H9 (cell line): ENCODE measurements at regions not wholly inside any gene's neighbourhood (a gene's known extent, or its start where the extent isn't known, plus 50 kb on each side); places are given as distances from the start of the nearest gene placed in this dataset.

Experiments
- DNase-seq: peaks from one replicate; pipeline ENCODE4 v3.0.0-alpha.2; 2017
- H2AFZ ChIP-seq: one replicate; pipeline ENCODE4 v1.6.1; 2013; ENCODE audit warnings: mild to moderate bottlenecking, low read length, control low read depth, moderate library complexity
- H2AK5ac ChIP-seq: 2 replicates; pipeline ENCODE4 v1.6.1; 2013; ENCODE audit warnings: low read length, control low read depth, mixed read lengths; ENCODE audit not compliant: insufficient read length
- H2BK120ac ChIP-seq: one replicate; pipeline ENCODE4 v1.6.1; 2013; ENCODE audit warnings: low read depth, mild to moderate bottlenecking, low read length, control low read depth, inconsistent platforms; ENCODE audit not compliant: poor library complexity, severe bottlenecking
- H2BK12ac ChIP-seq: 2 replicates; pipeline ENCODE4 v1.6.1; 2013; ENCODE audit warnings: low read length, control low read depth, mixed read lengths, low read depth; ENCODE audit not compliant: insufficient read length
- H2BK15ac ChIP-seq: 2 replicates; pipeline ENCODE4 v1.6.1; 2013; ENCODE audit warnings: low read depth, low read length, control low read depth
- H2BK20ac ChIP-seq: one replicate; pipeline ENCODE4 v1.6.1; 2013; ENCODE audit warnings: low read depth, mild to moderate bottlenecking, low read length, control low read depth, inconsistent platforms; ENCODE audit not compliant: poor library complexity, severe bottlenecking
- H2BK5ac ChIP-seq: 2 replicates; pipeline ENCODE4 v1.6.1; 2013; ENCODE audit warnings: low read length, control low read depth, mixed read lengths; ENCODE audit not compliant: insufficient read length
- H3K14ac ChIP-seq: 2 replicates; pipeline ENCODE4 v1.6.1; 2013; ENCODE audit warnings: low read length, control low read depth; ENCODE audit not compliant: insufficient read depth
- H3K18ac ChIP-seq: 2 replicates; pipeline ENCODE4 v1.6.1; 2013; ENCODE audit warnings: low read depth, mild to moderate bottlenecking, mixed read lengths, low read length, control low read depth; ENCODE audit not compliant: insufficient read length
- H3K23ac ChIP-seq: 2 replicates; pipeline ENCODE4 v1.6.1; 2013; ENCODE audit warnings: low read length, control low read depth, mixed read lengths, low read depth; ENCODE audit not compliant: insufficient read length
- H3K23me2 ChIP-seq: 2 replicates; pipeline ENCODE4 v1.6.1; 2013; ENCODE audit warnings: low read depth, mild to moderate bottlenecking, mixed read lengths, low read length, control low read depth; ENCODE audit not compliant: insufficient read length, poor library complexity, severe bottlenecking
- H3K27ac ChIP-seq: 2 replicates; pipeline ENCODE4 v1.5.1; 2013; ENCODE audit warnings: low read length, control low read depth, mixed read lengths, low read depth; ENCODE audit not compliant: insufficient read length
- H3K27me3 ChIP-seq: 2 replicates; pipeline ENCODE4 v1.6.1; 2013; ENCODE audit warnings: low read length, control low read depth, inconsistent platforms; ENCODE audit not compliant: insufficient read depth
- H3K4ac ChIP-seq: 2 replicates; pipeline ENCODE4 v1.6.1; 2013; ENCODE audit warnings: low read depth, mild to moderate bottlenecking, control low read depth, inconsistent platforms, low read length, moderate library complexity
- H3K4me1 ChIP-seq: 2 replicates; pipeline ENCODE4 v1.6.1; 2013; ENCODE audit warnings: low read length, control low read depth, inconsistent platforms; ENCODE audit not compliant: insufficient read depth
- H3K4me2 ChIP-seq: 2 replicates; pipeline ENCODE4 v1.6.1; 2013; ENCODE audit warnings: low read length, control low read depth, mixed read lengths; ENCODE audit not compliant: insufficient read length, insufficient read depth
- H3K56ac ChIP-seq: 2 replicates; pipeline ENCODE4 v1.6.1; 2013; ENCODE audit warnings: low read depth, mild to moderate bottlenecking, mixed read lengths, low read length, control low read depth; ENCODE audit not compliant: insufficient read length
- H3K79me1 ChIP-seq: 2 replicates; pipeline ENCODE4 v1.6.1; 2013; ENCODE audit warnings: low read depth, mild to moderate bottlenecking, moderate library complexity, low read length, control low read depth, inconsistent platforms; ENCODE audit not compliant: insufficient read depth, poor library complexity, severe bottlenecking
- H3K79me2 ChIP-seq: 2 replicates; pipeline ENCODE4 v1.6.1; 2013; ENCODE audit warnings: low read length, control low read depth, inconsistent platforms; ENCODE audit not compliant: insufficient read depth
- H3K9ac ChIP-seq: 2 replicates; pipeline ENCODE4 v1.6.1; 2013; ENCODE audit warnings: low read length, control low read depth, mixed read lengths; ENCODE audit not compliant: insufficient read length; ENCODE audit errors: extremely low read depth
- H3K9me3 ChIP-seq: one replicate; pipeline ENCODE4 v1.6.1; 2013; ENCODE audit warnings: low read depth, low read length, inconsistent platforms; ENCODE audit not compliant: control insufficient read depth
- H3T11ph ChIP-seq: one replicate; pipeline ENCODE4 v1.6.1; 2013; ENCODE audit warnings: mild to moderate bottlenecking, low read length, control low read depth, inconsistent platforms
- H4K20me1 ChIP-seq: one replicate; pipeline ENCODE4 v1.6.1; 2013; ENCODE audit not compliant: control insufficient read depth, insufficient read length, insufficient read depth
- H4K5ac ChIP-seq: 2 replicates; pipeline ENCODE4 v1.6.1; 2013; ENCODE audit warnings: low read depth, mild to moderate bottlenecking, mixed read lengths, low read length, control low read depth; ENCODE audit not compliant: insufficient read length
- H4K8ac ChIP-seq: replicated peaks from 2 replicates; pipeline ENCODE4 v1.6.1; 2013; ENCODE audit warnings: low read length, control low read depth, mixed read lengths, low read depth; ENCODE audit not compliant: insufficient read length
- H4K91ac ChIP-seq: 2 replicates; pipeline ENCODE4 v1.6.1; 2013; ENCODE audit warnings: low read depth, mild to moderate bottlenecking, moderate library complexity, mixed read lengths, low read length, control low read depth; ENCODE audit not compliant: insufficient read length
- H3K27ac Mint-ChIP-seq, 3 experiments: 2 replicates in 2 of 3; 3 replicates in 1 of 3; pipeline ENCODE4 v1.8.0; 2020 to 2021; ENCODE audit warnings: mixed read lengths in 3 of 3, mild to moderate bottlenecking in 1 of 3, moderate library complexity in 1 of 3
- H3K27me3 Mint-ChIP-seq: 2 replicates; pipeline ENCODE4 v1.8.0; 2021; ENCODE audit warnings: low read depth, mild to moderate bottlenecking, moderate library complexity, mixed read lengths
- H3K36me3 Mint-ChIP-seq, 3 experiments: 2 replicates in 2 of 3; 3 replicates in 1 of 3; pipeline ENCODE4 v1.8.0; 2020 to 2021; ENCODE audit warnings: low read depth in 3 of 3, mixed read lengths in 3 of 3; ENCODE audit not compliant: insufficient read depth in 1 of 3
- H3K4me1 Mint-ChIP-seq, 2 experiments: 2 replicates each; pipeline ENCODE4 v1.8.0; 2020; ENCODE audit warnings: mixed read lengths in 2 of 2
- H3K4me3 Mint-ChIP-seq, 2 experiments: 2 replicates in 1 of 2; 3 replicates in 1 of 2; pipeline ENCODE4 v1.8.0; 2020 to 2021; ENCODE audit warnings: mild to moderate bottlenecking in 2 of 2, mixed read lengths in 2 of 2, moderate library complexity in 1 of 2
- H3K9me3 Mint-ChIP-seq, 2 experiments: 2 replicates in 1 of 2; 3 replicates in 1 of 2; pipeline ENCODE4 v1.8.0; 2020; ENCODE audit warnings: mild to moderate bottlenecking in 2 of 2, mixed read lengths in 2 of 2, moderate library complexity in 1 of 2
- CTCF ChIP-seq: fragments of 200-600 bp; sonication (generic); conservative IDR thresholded peaks from 3 replicates; pipeline ENCODE4 v1.8.0; 2021; ENCODE audit warnings: antibody characterized with exemption, mild to moderate bottlenecking
- WGBS: extraction: QIAGEN DNeasy Blood & Tissue Kit; methylation state at CpG from one replicate; pipeline ENCODE4 v1.1.7; 2013; ENCODE audit warnings: missing lambda C conversion rate, low lambda C conversion rate, mixed read lengths; ENCODE audit not compliant: insufficient read length; ENCODE audit errors: extremely low coverage; 5-methylcytosine and 5-hydroxymethylcytosine counted together

- Histone ChIP-seq H3K56ac (no peak overlapping the region), H2BK20ac (no peak overlapping the region), H2BK15ac (no peak overlapping the region), H4K8ac (no peak overlapping the region), H4K20me1 (no peaks in the 10 kb centered on the region), H3K27ac (no peak overlapping the region), H2BK12ac (no peak overlapping the region), H2AFZ (no peak overlapping the region), H3K4me1 (no peaks in the 10 kb centered on the region), H3K9me3 (no peaks in the 10 kb centered on the region), H3K79me1 (no peaks in the 10 kb centered on the region), H3K18ac (no peak overlapping the region), H3K9ac (no peak overlapping the region), H3K4ac (no peak overlapping the region), H2BK120ac (no peak overlapping the region), H3K14ac (no peak overlapping the region), H2BK5ac (no peak overlapping the region), H3K27me3 (no peaks in the 10 kb centered on the region), H3K79me2 (no peaks in the 10 kb centered on the region), H3K23me2 (no peaks in the 10 kb centered on the region), H3K23ac (no peak overlapping the region), H4K5ac (no peak overlapping the region), H4K91ac (no peak overlapping the region), H3K4me2 (no peak overlapping the region), H2AK5ac (no peak overlapping the region), H3T11ph (no peak overlapping the region)
- no peak for DNase-seq
- H3K27ac Mint-ChIP-seq, result no peak overlapping the region
- H3K9me3 Mint-ChIP-seq, result peaks cover 3 to 4% of the 10 kb centered on the region in 2 experiments; a peak in 3 of 5 replicates
- H3K36me3 Mint-ChIP-seq, result no peaks in the 10 kb centered on the region
- no CpG with 5 or more reads among the region's 2 CpGs for WGBS
- H3K4me1 Mint-ChIP-seq, result peaks cover 0 to 6% of the 10 kb centered on the region in 2 experiments; a peak in 2 of 4 replicates
- H3K4me3 Mint-ChIP-seq, result no peak overlapping the region
- no peak for TF ChIP-seq CTCF
- no peaks in the 10 kb centered on the region; the same call in 1 of the 2 replicates for H3K27me3 Mint-ChIP-seq
Observed at GRCh38 chr3:124291008-124291407, 299.1 kb upstream of the ROPN1 start.
